Retina (tissue), 1 donor: ENCODE measurements at regions not wholly inside any gene's neighbourhood (a gene's known extent, or its start where the extent isn't known, plus 50 kb on each side); places are given as distances from the start of the nearest gene placed in this dataset.
"Not testable (repeated sequence)": the region's sequence is repeated elsewhere in the genome, so short reads cannot be mapped to it uniquely, and the experiment has no call there.

ENCODE experiments used
- DNase-seq: peaks from one replicate; pipeline ENCODE4 v3.0.0-alpha.2; 2016

- no peak for DNase-seq
Observed at GRCh38 chr3:104176706-104177105, 1190.0 kb upstream of the ALCAM start.

GRCh38 chr3:104178680-104179079, 1188.0 kb upstream of the ALCAM start:
- no peak for DNase-seq

- no peak for DNase-seq
Observed at GRCh38 chr3:104180906-104181305, 1185.8 kb upstream of the ALCAM start.

GRCh38 chr3:104190681-104191080, 1176.0 kb upstream of the ALCAM start:
- DNase-seq, result no peak

- DNase-seq, result no peak
Observed at GRCh38 chr3:104198131-104198530, 1168.6 kb upstream of the ALCAM start.

- no peak for DNase-seq
Observed at GRCh38 chr3:104206925-104207324, 1159.8 kb upstream of the ALCAM start.

GRCh38 chr3:104214277-104214676, 1152.4 kb upstream of the ALCAM start:
- DNase-seq, result no peak

- DNase-seq, result no peak
Observed at GRCh38 chr3:104214937-104215336, 1151.8 kb upstream of the ALCAM start.

- DNase-seq, result not testable (repeated sequence)
Observed at GRCh38 chr3:104219046-104219445, 1147.7 kb upstream of the ALCAM start.

GRCh38 chr3:104234442-104235194, 1132.1 kb upstream of the ALCAM start:
- no peak for DNase-seq

GRCh38 chr3:104244680-104245220, 1122.0 kb upstream of the ALCAM start:
- no peak for DNase-seq

GRCh38 chr3:104245261-104245660, 1121.4 kb upstream of the ALCAM start:
- no peak for DNase-seq

- peak; percentile 8 for DNase-seq
Observed at GRCh38 chr3:104245981-104246380, 1120.7 kb upstream of the ALCAM start.

GRCh38 chr3:104257486-104257885, 1109.2 kb upstream of the ALCAM start:
- DNase-seq, result no peak

- no peak for DNase-seq
Observed at GRCh38 chr3:104263477-104263876, 1103.2 kb upstream of the ALCAM start.

- DNase-seq, result not testable (repeated sequence)
Observed at GRCh38 chr3:104266219-104266618, 1100.5 kb upstream of the ALCAM start.

- no peak for DNase-seq
Observed at GRCh38 chr3:104269771-104270170, 1096.9 kb upstream of the ALCAM start.

- DNase-seq, result no peak
Observed at GRCh38 chr3:104273046-104273649, 1093.6 kb upstream of the ALCAM start.

GRCh38 chr3:104275199-104275598, 1091.5 kb upstream of the ALCAM start:
- no peak for DNase-seq

GRCh38 chr3:104279617-104280016, 1087.1 kb upstream of the ALCAM start:
- no peak for DNase-seq

- no peak for DNase-seq
Observed at GRCh38 chr3:104281713-104282112, 1085.0 kb upstream of the ALCAM start.

GRCh38 chr3:104286645-104287044, 1080.1 kb upstream of the ALCAM start:
- DNase-seq, result no peak

- DNase-seq, result no peak
Observed at GRCh38 chr3:104291437-104291851, 1075.3 kb upstream of the ALCAM start.

- DNase-seq, result no peak
Observed at GRCh38 chr3:104291878-104292277, 1074.8 kb upstream of the ALCAM start.
